NCI-H1092 treated with DMSO at 0.1 percent for 48 hours (cell line): ENCODE measurements at regions not wholly inside any gene's neighbourhood (a gene's known extent, or its start where the extent isn't known, plus 50 kb on each side); places are given as distances from the start of the nearest gene placed in this dataset.
"Not testable (repeated sequence)": the region's sequence is repeated elsewhere in the genome, so short reads cannot be mapped to it uniquely, and the experiment has no call there.

Experiments
- DNase-seq: peaks from one replicate; lab custom pipeline; 2025; lab: John Stamatoyannopoulos, UW

DNA sequence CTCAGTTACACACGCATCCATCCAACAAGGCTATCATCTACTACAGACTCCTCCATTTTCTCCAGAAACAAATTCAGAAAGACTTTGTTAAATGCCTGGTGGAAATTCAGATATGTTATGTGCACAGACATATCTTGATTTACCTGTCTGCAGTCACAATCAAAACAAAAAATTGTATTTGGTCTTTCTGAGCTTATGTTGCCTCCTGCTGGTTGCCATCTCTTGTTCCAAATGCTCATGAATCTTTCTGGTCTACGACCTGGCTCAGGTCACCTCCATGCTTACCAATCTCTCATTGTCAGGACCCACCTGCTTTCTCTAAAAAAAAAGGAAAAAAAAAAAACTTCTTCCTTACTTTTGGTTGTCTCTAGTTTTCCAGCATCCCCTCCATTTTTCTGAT, 169.2 kb upstream of the PLXNC1 start:
- no peak for DNase-seq

DNA sequence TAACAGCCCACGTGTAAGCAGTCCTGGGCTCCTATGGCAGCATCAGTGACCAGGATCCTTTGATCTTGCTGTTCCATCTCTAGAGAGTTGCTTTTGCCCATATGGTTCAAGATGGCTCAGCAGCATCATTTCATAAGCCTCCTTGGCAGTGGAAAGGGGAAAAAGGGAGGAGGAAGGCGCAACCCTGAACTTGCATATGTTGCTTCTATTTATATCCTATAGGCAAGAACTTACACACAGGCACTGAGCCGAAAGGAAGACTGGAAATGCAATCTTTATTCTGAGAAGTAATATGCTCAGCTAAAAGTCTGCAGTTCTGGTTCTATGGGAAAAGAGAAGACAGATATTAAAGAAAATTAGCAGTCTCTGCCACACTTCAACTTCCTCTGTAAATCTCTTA, 167.7 kb upstream of the PLXNC1 start:
- DNase-seq = no peak

- no peak for DNase-seq
Measured at GRCh38 chr12:93981411-93981810, 167.0 kb upstream of the PLXNC1 start.

DNA sequence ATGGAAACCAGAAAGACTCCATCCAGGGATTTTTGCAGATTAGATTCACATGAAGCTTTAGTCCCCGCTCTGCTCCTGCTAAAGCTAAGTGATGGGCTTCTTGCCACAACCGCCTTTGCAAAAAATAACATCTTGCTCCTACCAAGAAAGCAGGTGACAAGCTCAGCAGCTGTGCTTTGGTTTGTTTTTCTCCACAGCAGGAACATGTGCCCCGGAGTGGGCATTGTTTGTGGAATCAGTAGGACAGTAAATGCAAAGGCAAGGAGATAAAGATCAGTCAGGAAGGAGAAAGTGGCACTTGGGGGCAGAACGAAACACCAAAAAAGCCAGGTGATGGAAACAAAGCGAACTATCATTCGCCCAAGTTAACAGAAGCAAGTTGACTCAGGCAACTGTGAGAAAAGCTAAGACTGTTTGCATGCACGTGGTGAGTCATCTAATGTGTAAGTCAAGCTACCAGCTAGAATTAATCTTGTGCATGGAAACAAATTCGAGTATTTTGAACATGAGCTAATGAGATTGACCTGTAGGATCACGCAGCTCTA, 165.5 kb upstream of the PLXNC1 start:
- no peak for DNase-seq

DNA sequence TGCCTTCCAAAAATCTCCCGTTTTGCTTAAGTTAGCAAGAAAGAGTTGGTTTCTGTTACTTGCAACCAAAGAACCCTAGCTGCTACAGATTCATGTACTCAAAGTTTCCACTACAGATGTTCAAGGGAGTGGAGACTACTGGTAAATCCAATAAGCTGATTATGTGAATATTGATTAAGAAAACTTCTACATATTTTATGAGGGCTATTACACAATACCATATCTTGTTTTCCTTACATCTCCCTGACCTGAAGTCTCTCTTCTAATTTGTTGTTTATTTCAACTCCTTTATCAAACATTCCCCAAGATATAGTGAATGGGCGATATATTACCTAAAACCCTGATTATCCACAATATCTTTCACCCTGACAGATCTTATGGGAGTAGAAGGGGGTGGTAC, 164.4 kb upstream of the PLXNC1 start:
- no peak for DNase-seq

DNA sequence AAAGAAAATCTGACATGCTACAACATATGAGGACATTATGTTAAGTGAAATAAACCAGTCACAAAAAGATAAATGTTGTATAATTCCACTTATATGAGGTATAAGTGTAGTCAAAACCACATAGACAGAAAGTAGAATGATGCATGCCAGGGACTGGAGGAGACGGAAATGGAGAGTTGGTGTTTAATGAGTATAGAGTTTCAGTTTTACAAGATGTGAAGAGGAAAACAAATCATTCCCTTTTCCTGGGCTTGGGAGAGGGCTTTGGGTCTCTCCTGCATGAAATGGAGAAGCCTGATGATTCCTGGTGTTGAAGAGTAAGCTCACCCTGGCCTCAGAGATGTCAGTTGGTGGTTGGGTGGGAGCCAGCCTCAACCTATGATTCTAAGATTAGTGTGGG, 158.4 kb upstream of the PLXNC1 start:
- peak; percentile 2 for DNase-seq

DNA sequence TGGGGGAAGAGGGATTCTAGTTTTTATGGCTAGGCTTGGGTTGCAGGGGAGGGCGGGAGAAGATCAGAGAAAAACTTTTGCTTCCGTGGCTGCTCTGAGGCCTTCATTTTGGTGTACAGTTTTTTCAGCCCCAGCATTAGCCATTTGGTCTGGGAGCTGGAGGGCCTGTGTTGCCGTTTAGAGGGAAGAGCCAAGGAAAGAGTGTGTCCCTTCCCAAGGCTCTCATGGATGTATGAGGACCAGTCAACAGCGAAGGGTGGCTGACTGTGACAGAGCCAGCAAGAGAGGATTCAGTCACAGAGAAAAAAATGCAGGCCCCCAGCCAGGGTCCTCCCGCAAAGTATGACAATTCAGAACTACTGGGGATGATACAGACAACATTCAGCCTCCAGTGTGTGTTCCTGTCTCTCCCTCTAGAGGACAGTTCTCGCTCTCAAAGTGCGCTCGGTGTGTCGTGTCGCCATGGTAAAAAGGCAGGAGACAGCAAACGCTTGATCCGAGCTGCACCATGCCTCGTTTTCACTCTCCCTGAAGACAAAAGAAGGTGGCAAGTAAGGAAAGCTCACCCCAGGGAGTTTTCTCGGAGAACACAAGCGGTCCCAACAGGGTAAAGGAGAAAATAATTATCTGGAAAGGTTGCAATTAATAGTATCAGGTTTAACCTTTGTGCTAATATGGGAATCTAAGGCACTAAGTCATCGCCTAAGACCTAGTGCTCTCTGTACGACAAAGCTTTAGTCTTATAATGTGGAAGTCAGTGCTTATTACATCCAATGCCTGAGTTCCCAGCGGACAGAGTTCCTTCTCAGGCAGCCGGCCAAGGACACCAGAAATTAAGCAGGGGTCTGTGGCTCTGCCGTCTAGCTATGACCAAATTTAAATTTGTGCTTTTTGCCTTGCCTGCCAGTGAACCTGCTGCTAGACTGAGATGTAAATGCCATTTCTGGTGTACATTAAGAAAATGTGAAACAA, 157.3 kb upstream of the PLXNC1 start:
- DNase-seq = no peak

DNA sequence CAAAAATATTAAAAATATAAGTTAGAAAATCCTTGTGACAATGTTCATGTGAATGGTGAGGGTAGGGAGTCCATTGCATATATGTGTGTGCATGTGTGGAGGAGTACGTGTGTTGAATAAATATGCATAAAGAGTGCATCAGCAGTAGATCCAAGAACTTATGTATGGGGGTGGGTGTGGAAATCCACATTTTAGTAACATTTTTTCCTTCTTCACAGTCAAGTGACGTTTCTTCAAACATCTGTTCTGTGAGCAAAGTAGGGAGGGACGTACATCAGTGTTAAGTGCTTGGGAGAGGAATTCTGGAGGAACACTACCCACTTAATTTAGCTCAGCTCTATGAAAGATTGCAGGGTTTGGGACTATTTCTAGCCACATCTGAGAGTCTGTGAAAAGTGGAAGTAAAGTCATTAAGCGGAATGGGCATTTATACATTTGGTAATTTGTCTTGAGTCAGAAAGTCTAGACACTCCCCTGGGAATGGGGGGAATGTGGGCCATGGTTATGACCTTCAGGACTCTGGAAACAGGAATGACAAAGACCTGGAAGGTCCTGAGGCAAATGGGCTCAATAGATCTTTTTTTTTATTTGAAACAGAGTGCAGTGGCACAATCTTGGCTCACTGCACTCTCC, 156.4 kb upstream of the PLXNC1 start:
- DNase-seq = no peak

GRCh38 chr12:93994721-93995120, 153.7 kb upstream of the PLXNC1 start:
- DNase-seq = no peak

GRCh38 chr12:93996321-93996720, 152.1 kb upstream of the PLXNC1 start:
- no peak for DNase-seq

DNA sequence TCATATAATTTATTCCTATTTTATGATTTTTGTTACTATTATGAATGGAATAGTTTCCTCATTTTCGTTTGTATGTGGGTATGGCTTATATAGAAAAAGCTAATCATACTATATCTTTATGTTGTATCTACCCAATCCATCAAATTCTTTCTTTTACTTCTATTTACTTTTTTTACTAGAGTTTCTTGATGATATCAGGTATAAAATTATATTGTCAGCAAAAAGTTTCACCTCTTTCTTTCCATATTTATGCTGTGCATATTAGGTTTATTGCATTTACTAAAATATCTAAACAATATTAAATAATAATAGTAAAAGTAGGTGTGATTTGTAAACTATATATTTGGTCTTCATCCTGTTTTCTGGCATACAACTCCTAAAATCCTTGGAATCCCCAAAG, 146.7 kb upstream of the PLXNC1 start:
- no peak for DNase-seq

DNA sequence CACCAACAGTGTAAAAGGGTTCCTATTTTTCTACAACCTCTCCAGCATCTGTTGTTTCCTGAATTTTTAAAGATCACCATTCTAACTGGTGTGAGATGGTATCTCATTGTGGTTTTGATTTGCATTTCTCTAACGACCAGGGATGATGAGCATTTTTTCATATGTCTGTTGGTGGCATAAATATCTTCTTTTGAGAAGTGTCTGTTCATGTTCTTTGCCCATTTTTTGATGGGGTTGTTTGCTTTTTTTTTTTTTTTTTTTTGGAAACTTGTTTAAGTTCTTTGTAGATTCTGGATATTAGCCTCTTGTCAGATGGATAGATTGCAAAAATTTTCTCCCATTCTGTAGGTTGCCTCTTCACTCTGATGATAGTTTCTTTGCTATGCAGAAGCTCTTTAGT, 145.5 kb upstream of the PLXNC1 start:
- not testable (repeated sequence) for DNase-seq

GRCh38 chr12:94007833-94008232, 140.5 kb upstream of the PLXNC1 start:
- not testable (repeated sequence) for DNase-seq

DNA sequence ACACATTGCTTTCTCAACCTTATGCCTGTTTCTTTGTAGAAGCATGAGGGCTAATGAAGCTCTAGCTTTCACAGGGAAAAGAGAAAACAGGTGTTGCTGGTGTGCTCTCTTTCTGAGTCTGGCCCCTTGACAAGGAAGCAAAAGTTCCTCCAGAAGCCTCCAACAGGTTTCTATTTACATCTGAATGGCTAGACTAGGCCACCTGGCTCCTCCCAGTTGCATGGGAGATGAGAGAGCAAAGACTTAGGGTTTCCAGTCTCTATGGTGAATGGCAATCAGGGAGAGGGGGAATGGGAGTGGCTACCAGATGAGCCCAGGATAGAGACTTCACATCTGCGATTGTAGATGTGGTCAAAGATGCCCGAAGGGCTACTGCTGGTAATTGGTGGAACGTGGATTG, 138.1 kb upstream of the PLXNC1 start:
- no peak for DNase-seq

DNA sequence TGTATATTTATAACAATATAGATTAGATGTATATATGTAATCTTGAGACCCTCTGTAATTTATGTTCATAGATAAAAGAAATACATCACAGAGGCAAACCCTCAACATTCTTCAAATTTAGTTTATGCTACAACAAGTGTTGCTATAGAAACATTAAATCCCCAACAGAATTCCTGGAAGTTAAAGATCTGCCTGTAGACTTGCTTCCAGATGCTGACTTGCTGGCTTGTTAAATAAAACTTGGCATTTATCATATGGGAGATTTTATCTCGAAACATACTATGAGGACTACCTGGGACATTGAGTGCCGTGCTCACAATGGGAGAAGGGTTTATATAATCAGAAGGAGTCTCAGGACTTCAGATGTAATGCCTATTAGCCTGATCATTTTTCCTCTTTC, 136.3 kb upstream of the PLXNC1 start:
- DNase-seq = no peak

DNA sequence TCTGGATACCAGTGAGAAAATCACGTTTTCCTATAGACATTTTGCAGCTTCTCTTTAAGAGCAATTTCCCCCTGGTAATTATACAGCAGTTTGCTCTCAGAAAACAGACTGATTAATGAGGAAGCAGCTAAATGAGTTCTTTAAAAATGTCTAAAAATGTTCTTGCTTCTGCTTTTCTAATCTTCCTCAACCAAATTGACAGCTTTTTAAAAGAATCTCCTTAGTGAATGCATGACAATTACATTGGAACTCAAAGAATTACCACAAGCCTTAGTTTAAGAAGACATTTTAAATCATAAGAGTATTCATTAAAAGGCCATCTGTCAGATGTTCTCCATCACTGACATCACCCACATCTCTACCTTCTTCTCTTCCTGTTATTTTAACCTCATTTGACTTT, 135.8 kb upstream of the PLXNC1 start:
- DNase-seq = no peak

GRCh38 chr12:94017247-94017646, 131.1 kb upstream of the PLXNC1 start:
- not testable (repeated sequence) for DNase-seq

GRCh38 chr12:94020335-94020734, 128.0 kb upstream of the PLXNC1 start:
- no peak for DNase-seq

- no peak for DNase-seq
Measured at GRCh38 chr12:94023879-94024278, 124.5 kb upstream of the PLXNC1 start.

- no peak for DNase-seq
Measured at GRCh38 chr12:94025068-94025467, 123.3 kb upstream of the PLXNC1 start.

- no peak for DNase-seq
Measured at GRCh38 chr12:94025756-94026155, 122.6 kb upstream of the PLXNC1 start.

DNA sequence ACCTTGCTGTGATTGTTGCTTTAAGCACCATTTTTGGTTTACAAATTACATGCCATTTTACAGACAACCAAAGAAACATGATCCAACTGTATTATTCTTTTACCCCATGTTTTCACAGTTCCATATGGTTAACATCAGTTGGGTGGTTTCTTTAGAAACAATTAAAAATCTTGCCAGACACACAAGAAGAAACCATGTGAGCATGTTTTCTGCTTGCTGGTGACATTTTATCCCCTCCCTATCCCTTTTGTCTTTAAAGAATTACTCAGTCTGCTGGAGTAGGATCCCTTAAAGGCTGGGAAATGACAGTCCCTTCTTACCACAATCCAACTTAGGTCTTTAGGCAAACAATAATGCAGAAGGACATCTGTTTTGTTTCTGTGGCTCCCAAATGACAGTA, 121.8 kb upstream of the PLXNC1 start:
- no peak for DNase-seq

GRCh38 chr12:94027561-94027960, 120.8 kb upstream of the PLXNC1 start:
- DNase-seq = no peak
